Spleen (tissue), 11 donors: ENCODE measurements at regions not wholly inside any gene's neighbourhood (a gene's known extent, or its start where the extent isn't known, plus 50 kb on each side); places are given as distances from the start of the nearest gene placed in this dataset.

Experiments used
- DNase-seq: peaks from one replicate; pipeline ENCODE4 v3.0.0-alpha.2; 2020
- H3K27ac ChIP-seq, 8 donors: fragments of 200-600 bp; sonication (generic) in 7 of 8; 1 replicate in 4 of 8; 2 replicates in 4 of 8; pipeline versions ENCODE4 v1.5.0 to v1.8.0; 2016 to 2021; ENCODE audit warnings: inconsistent platforms in 4 of 8, mild to moderate bottlenecking in 4 of 8, moderate library complexity in 1 of 8
- H3K27me3 ChIP-seq, 7 donors: fragments of 200-600 bp; sonication (generic) in 6 of 7; replicated peaks in 1 of 7; 1 replicate in 4 of 7; 2 replicates in 3 of 7; pipeline versions ENCODE4 v1.5.0 to v1.8.0; 2016 to 2021; ENCODE audit warnings: inconsistent platforms in 3 of 7, mild to moderate bottlenecking in 1 of 7
- H3K36me3 ChIP-seq, 6 donors: fragments of 200-600 bp; sonication (generic) in 5 of 6; 1 replicate in 4 of 6; 2 replicates in 2 of 6; pipeline versions ENCODE4 v1.5.0 to v1.8.0; 2016 to 2021; ENCODE audit warnings: inconsistent platforms in 2 of 6
- H3K4me1 ChIP-seq, 6 donors: fragments of 200-600 bp; sonication (generic) in 5 of 6; 1 replicate in 3 of 6; 2 replicates in 3 of 6; pipeline versions ENCODE4 v1.5.0 to v1.8.0; 2016 to 2021; ENCODE audit warnings: inconsistent platforms in 3 of 6
- H3K4me3 ChIP-seq, 8 donors: fragments of 200-600 bp; sonication (generic) in 7 of 8; 1 replicate in 4 of 8; 2 replicates in 4 of 8; pipeline versions ENCODE4 v1.5.0 to v1.8.0; 2016 to 2021; ENCODE audit warnings: inconsistent platforms in 4 of 8, mild to moderate bottlenecking in 4 of 8, moderate library complexity in 2 of 8
- H3K9me3 ChIP-seq, 8 donors: fragments of 200-600 bp; sonication (generic) in 7 of 8; 1 replicate in 4 of 8; 2 replicates in 4 of 8; pipeline versions ENCODE4 v1.5.0 to v1.8.0; 2016 to 2021; ENCODE audit warnings: inconsistent platforms in 4 of 8
- POLR2A ChIP-seq, 3 donors: fragments of 450-650 bp; IDR thresholded peaks; one replicate each; pipeline ENCODE4 v1.5.1; 2017; ENCODE audit warnings: antibody characterized with exemption in 3 of 3, mild to moderate bottlenecking in 1 of 3
- POLR2AphosphoS5 ChIP-seq, 3 donors: sonication (generic); formaldehyde crosslinking; IDR thresholded peaks; one replicate each; pipeline ENCODE4 v1.5.1; 2017; ENCODE audit warnings: antibody characterized with exemption in 3 of 3
- WGBS, 5 donors: extraction: QIAGEN DNeasy Blood & Tissue Kit in 3 of 5; methylation state at CpG; one replicate each; pipeline versions ENCODE4 v1.1.5 to v1.1.7; 2013 to 2018; 5-methylcytosine and 5-hydroxymethylcytosine counted together
- intact Hi-C: fragments of 100-400 bp; cut with DNase I; formaldehyde crosslinking; loops from one replicate; pipeline ENCODE4 v1.15.0; 2023; ENCODE audit warnings: low total_unique reads
- TF ChIP-seq, protein P1 (sequence below), 11 experiments: fragments of 200-600 bp in 7 of 11; fragments of 450-650 bp in 4 of 11; sonication (generic) in 4 of 11; IDR thresholded peaks in 8 of 11; conservative IDR thresholded peaks in 3 of 11; 1 replicate in 7 of 11; 2 replicates in 4 of 11; pipeline versions ENCODE4 v1.4.0 to v1.8.0; 2016 to 2021; ENCODE audit warnings: antibody characterized with exemption in 11 of 11, inconsistent platforms in 4 of 11, mild to moderate bottlenecking in 1 of 11
- donor health status: healthy with polysubstance abuse.
- donor health status: DM: no; HTN: no; CAD: no; lungs with moderate emphysema.
- donor health status: DM: no; HTN: no; CAD: no.
- donor health status: Bipolar disorder and iron deficiency.
- donor health status: healthy.
- donor health status: DM: no; HTN: no; CAD: no.
- donor health status: DM: yes; HTN: yes; CAD: no.

DNA sequence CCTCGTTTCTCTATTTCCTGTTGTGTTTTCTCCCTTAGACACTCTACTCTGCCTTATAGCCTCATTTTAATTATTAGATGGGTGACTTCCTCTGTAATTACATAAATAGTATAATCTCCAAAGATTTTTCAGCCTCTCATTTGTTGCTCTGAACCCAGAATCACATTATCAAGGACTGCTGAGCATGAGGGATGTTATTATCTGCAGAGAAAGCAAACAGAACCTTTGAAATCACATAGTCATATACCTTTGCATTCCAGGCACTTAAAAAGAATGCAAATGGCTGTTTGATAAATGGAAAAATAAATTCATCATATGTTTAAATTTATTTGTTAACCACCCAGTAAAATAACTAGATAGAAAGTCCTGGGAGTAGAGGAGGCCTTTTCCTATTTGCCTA is 305.1 kb upstream of the PPP1R2C start:
- TF ChIP-seq POLR2AphosphoS5 (IDR thresholded peaks at IDR 0.05): no peak
- TF ChIP-seq, protein P1, sequence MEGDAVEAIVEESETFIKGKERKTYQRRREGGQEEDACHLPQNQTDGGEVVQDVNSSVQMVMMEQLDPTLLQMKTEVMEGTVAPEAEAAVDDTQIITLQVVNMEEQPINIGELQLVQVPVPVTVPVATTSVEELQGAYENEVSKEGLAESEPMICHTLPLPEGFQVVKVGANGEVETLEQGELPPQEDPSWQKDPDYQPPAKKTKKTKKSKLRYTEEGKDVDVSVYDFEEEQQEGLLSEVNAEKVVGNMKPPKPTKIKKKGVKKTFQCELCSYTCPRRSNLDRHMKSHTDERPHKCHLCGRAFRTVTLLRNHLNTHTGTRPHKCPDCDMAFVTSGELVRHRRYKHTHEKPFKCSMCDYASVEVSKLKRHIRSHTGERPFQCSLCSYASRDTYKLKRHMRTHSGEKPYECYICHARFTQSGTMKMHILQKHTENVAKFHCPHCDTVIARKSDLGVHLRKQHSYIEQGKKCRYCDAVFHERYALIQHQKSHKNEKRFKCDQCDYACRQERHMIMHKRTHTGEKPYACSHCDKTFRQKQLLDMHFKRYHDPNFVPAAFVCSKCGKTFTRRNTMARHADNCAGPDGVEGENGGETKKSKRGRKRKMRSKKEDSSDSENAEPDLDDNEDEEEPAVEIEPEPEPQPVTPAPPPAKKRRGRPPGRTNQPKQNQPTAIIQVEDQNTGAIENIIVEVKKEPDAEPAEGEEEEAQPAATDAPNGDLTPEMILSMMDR (IDR thresholded peaks at IDR 0.05 in 8 of 11, conservative IDR thresholded peaks at IDR 0.05 in 3 of 11): no peak
- TF ChIP-seq POLR2A (IDR thresholded peaks at IDR 0.05): no peak
- Histone ChIP-seq H3K36me3 (no peaks in the 10 kb centered on the region), H3K27me3 (no peaks in the 10 kb centered on the region), H3K9me3 (peaks cover 0 to 14% (median 0%) of the 10 kb centered on the region in 8 donors), H3K4me1 (no peaks in the 10 kb centered on the region), H3K4me3 (no peak overlapping the region), H3K27ac (no peak overlapping the region)
- no peak for DNase-seq
- intact Hi-C loops: no loop called here
- 64 to 88% (median 72%) methylated on average over 1 of the region's 1 CpG for WGBS, 5 donors

DNA sequence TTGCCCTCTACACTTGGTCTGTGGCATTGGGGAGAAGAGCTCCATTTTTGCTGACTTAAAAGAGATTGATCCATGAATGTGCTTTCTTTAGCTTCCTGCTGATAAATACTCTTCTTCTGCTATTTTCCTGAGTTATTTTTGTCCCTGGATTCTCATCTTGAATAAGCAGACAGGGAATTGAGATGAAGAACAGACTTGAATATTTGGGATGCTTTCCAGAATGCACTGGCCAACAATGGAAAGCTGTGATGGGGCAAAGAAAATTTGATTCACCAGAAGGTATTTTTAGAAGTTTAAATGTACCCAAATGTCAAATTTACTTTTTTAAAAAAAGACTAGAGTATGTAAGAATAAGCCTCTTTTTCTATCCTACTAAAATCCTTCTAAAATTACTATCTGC is 309.9 kb upstream of the PPP1R2C start:
- TF ChIP-seq POLR2AphosphoS5 (IDR thresholded peaks at IDR 0.05) (no peak), POLR2A (IDR thresholded peaks at IDR 0.05) (no peak)
- TF ChIP-seq, protein P1 (IDR thresholded peaks at IDR 0.05 in 8 of 11, conservative IDR thresholded peaks at IDR 0.05 in 3 of 11): no peak
- H3K9me3 ChIP-seq: peaks cover 0 to 10% (median 0%) of the 10 kb centered on the region in 8 donors
- no peaks in the 10 kb centered on the region for H3K36me3 ChIP-seq
- intact Hi-C loops: no loop called here
- H3K27me3 ChIP-seq: no peaks in the 10 kb centered on the region
- H3K4me1 ChIP-seq: no peaks in the 10 kb centered on the region
- no peak overlapping the region for H3K27ac ChIP-seq
- no peak for DNase-seq
- H3K4me3 ChIP-seq: no peak overlapping the region

DNA sequence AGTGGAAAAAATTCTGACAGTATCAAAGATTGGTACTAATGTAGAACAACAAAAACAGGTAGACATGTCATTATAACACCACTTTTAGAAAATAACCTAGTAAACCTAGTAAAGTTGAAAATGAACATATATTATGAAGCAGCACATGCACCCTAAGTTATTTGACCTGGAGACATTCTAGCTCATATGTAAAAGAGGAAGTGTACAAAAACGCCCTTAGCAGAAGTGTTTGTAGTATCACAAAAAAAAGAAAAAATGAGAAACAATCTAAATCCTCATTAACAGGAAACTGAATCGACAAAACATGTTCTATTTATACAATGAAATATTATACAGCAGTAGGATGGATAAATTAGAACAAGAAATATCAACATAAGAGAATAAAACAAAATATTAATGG is 318.9 kb upstream of the PPP1R2C start:
- Histone ChIP-seq H3K4me1 (no peaks in the 10 kb centered on the region), H3K4me3 (no peak overlapping the region), H3K27ac (no peak overlapping the region), H3K9me3 (no peaks in the 10 kb centered on the region), H3K27me3 (peaks cover 0 to 7% (median 0%) of the 10 kb centered on the region in 7 donors), H3K36me3 (no peaks in the 10 kb centered on the region)
- TF ChIP-seq, protein P1 (IDR thresholded peaks at IDR 0.05 in 8 of 11, conservative IDR thresholded peaks at IDR 0.05 in 3 of 11): no peak
- TF ChIP-seq POLR2A (IDR thresholded peaks at IDR 0.05) (no peak), POLR2AphosphoS5 (IDR thresholded peaks at IDR 0.05) (no peak)
- DNase-seq: no peak
- intact Hi-C loops: no loop called here
- WGBS, 5 donors: 10 to 26% (median 13%) methylated on average over 2 of the region's 2 CpGs

DNA sequence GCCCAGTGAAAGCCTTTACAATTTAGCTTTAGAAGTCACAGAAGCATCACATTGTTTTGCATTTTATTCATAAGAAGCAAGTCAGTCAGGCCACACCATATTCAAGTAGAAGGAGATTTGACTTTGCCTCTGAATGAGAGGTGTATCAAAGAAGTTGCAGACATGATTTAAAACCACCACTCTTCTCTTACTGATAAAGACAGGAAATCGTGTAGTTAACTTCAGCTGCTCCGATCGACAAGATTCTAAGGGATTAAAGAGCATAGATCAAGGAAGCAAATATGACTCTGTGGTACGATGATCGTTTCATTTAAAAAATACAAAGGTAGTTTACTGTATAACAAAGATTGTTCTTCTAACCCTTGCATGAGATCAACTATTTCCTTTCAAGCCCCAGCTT is 328.0 kb upstream of the PPP1R2C start:
- Histone ChIP-seq H3K27me3 (peaks cover 0 to 4% (median 0%) of the 10 kb centered on the region in 7 donors), H3K9me3 (no peaks in the 10 kb centered on the region), H3K27ac (no peak overlapping the region), H3K4me1 (no peaks in the 10 kb centered on the region), H3K36me3 (no peaks in the 10 kb centered on the region), H3K4me3 (no peak overlapping the region)
- intact Hi-C loops: no loop called here
- DNase-seq: no peak
- 74 to 93% (median 83%) methylated on average over 5 of the region's 5 CpGs for WGBS, 5 donors
- TF ChIP-seq, protein P1 (IDR thresholded peaks at IDR 0.05 in 8 of 11, conservative IDR thresholded peaks at IDR 0.05 in 3 of 11): no peak
- no peak for TF ChIP-seq POLR2AphosphoS5 (IDR thresholded peaks at IDR 0.05)
- no peak for TF ChIP-seq POLR2A (IDR thresholded peaks at IDR 0.05)
